HCT116 (cell line): ENCODE measurements at regions not wholly inside any gene's neighbourhood (a gene's known extent, or its start where the extent isn't known, plus 50 kb on each side); places are given as distances from the start of the nearest gene placed in this dataset.

Experiments used
- ATAC-seq: fragments of 200-7000 bp; cut with Tn5 transposase; 2 replicates; pipeline ENCODE4 v1.9.1; 2020; ENCODE audit warnings: mild to moderate bottlenecking, moderate library complexity
- BruUV-seq: library from RNA; stranded (reverse); fragments of 400-500 nt; replicated peaks from 2 replicates; lab custom pipeline; 2021; lab: Mats Ljungman, UMichigan
- CTCF ChIA-PET: fragments of 300-600 bp; sonication (Branson Sonifier 250); formaldehyde crosslinking; loops from one replicate; lab custom pipeline; 2021; ENCODE audit warnings: antibody characterized with exemption; lab: Charles Lee
- POLR2A ChIA-PET: fragments of 300-600, 350-600 bp; sonication (Branson Sonifier 250); formaldehyde crosslinking; loops from one replicate; lab custom pipeline; 2021; ENCODE audit warnings: antibody characterized with exemption; lab: Charles Lee
- RAD21 ChIA-PET, 2 experiments: fragments of 300-600 bp; sonication (Branson Sonifier 250); formaldehyde crosslinking; loops; one replicate each; lab custom pipeline; 2023; ENCODE audit warnings: low total read pairs in 2 of 2; ENCODE audit not compliant: uncharacterized antibody in 2 of 2, unreplicated experiment in 2 of 2, low non-redundant PET in 1 of 2; lab: Charles Lee
- DNase-seq: peaks from one replicate; pipeline ENCODE4 v3.0.0-alpha.2; 2010; ENCODE audit warnings: low read depth, low spot score
- H2AFZ ChIP-seq: fragments of 200-600 bp; shearing (Covaris generic), sonication (generic); 2 replicates; pipeline ENCODE4 v1.6.1; 2017; ENCODE audit warnings: low read depth, mixed run types, mixed read lengths, antibody characterized with exemption, low read length; ENCODE audit not compliant: poor library complexity, severe bottlenecking
- H3K27ac ChIP-seq: 2 replicates; pipeline ENCODE4 v1.5.1; 2012; ENCODE audit warnings: low read depth, low read length
- H3K27me3 ChIP-seq: fragments of 200-600 bp; sonication (generic); 2 replicates; pipeline ENCODE4 v1.6.1; 2016; ENCODE audit warnings: mixed run types, low read length, mixed read lengths; ENCODE audit not compliant: insufficient read depth
- H3K36me3 ChIP-seq, 2 experiments: fragments of 200-500 bp in 1 of 2; fragments of 200-600 bp in 1 of 2; sonication (Bioruptor generic) in 1 of 2; sonication (generic) in 1 of 2; 2 replicates each; pipeline versions ENCODE4 v1.5.1 to v1.6.1; 2014 to 2016; ENCODE audit warnings: low read length in 2 of 2, inconsistent platforms in 1 of 2, mixed read lengths in 1 of 2, mixed run types in 1 of 2; ENCODE audit not compliant: insufficient read depth in 2 of 2, control insufficient read depth in 1 of 2
- H3K4me1 ChIP-seq, 2 experiments: fragments of 200-600 bp in 1 of 2; sonication (generic) in 1 of 2; 2 replicates each; pipeline versions ENCODE4 v1.5.1 to v1.6.1; 2012 to 2017; ENCODE audit warnings: low read length in 2 of 2, inconsistent platforms in 1 of 2, mild to moderate bottlenecking in 1 of 2, mixed read lengths in 1 of 2, mixed run types in 1 of 2, moderate library complexity in 1 of 2; ENCODE audit not compliant: insufficient read depth in 2 of 2, control insufficient read depth in 1 of 2
- H3K4me2 ChIP-seq: fragments of 200-600 bp; sonication (generic); 2 replicates; pipeline ENCODE4 v1.6.1; 2017; ENCODE audit warnings: mixed run types, low read length, mixed read lengths
- H3K4me3 ChIP-seq, 2 experiments: fragments of 200-600 bp in 1 of 2; sonication (generic) in 1 of 2; replicated peaks in 1 of 2; 2 replicates each; pipeline ENCODE4 v1.5.1; 2011 to 2016; ENCODE audit warnings: low read length in 2 of 2, control low read depth in 1 of 2, low read depth in 1 of 2, mild to moderate bottlenecking in 1 of 2, mixed read lengths in 1 of 2, mixed run types in 1 of 2
- H3K79me2 ChIP-seq: fragments of 200-600 bp; sonication (generic); 2 replicates; pipeline ENCODE4 v1.6.1; 2017; ENCODE audit warnings: mild to moderate bottlenecking, mixed run types, low read length, moderate library complexity, mixed read lengths; ENCODE audit not compliant: insufficient read depth
- H3K9ac ChIP-seq: fragments of 200-600 bp; sonication (generic); 2 replicates; pipeline ENCODE4 v1.6.1; 2016; ENCODE audit warnings: low read length, mixed read lengths
- H3K9me2 ChIP-seq: fragments of 200-600 bp; sonication (generic), shearing (Covaris generic); 2 replicates; pipeline ENCODE4 v1.6.1; 2017; ENCODE audit warnings: mixed run types, mild to moderate bottlenecking, moderate library complexity; ENCODE audit not compliant: insufficient read depth
- H3K9me3 ChIP-seq, 2 experiments: fragments of 200-500 bp in 1 of 2; fragments of 200-600 bp in 1 of 2; sonication (Bioruptor generic) in 1 of 2; sonication (generic) in 1 of 2; 2 replicates each; pipeline ENCODE4 v1.6.1; 2014 to 2017; ENCODE audit warnings: low read length in 2 of 2, mixed read lengths in 2 of 2, inconsistent platforms in 1 of 2, low read depth in 1 of 2, mild to moderate bottlenecking in 1 of 2, mixed run types in 1 of 2, moderate library complexity in 1 of 2; ENCODE audit not compliant: control insufficient read depth in 1 of 2, insufficient read depth in 1 of 2
- H4K20me1 ChIP-seq: fragments of 200-600 bp; sonication (generic), shearing (Covaris generic); 2 replicates; pipeline ENCODE4 v1.6.1; 2017; ENCODE audit warnings: mixed run types, mild to moderate bottlenecking, moderate library complexity; ENCODE audit not compliant: insufficient read depth
- CBX3 ChIP-seq: IDR thresholded peaks from 2 replicates; pipeline ENCODE4 v1.6.1; 2012; ENCODE audit warnings: low read depth
- CEBPB ChIP-seq: IDR thresholded peaks from 2 replicates; pipeline ENCODE4 v1.6.1; 2012; ENCODE audit warnings: low read depth
- CTCF ChIP-seq, 3 experiments: fragments of 200-600 bp in 1 of 3; sonication (generic) in 1 of 3; IDR thresholded peaks in 2 of 3; conservative IDR thresholded peaks in 1 of 3; 2 replicates each; pipeline ENCODE4 v1.5.1; 2012 to 2017; ENCODE audit warnings: low read depth in 2 of 3, low read length in 2 of 3, antibody characterized with exemption in 1 of 3, borderline replicate concordance in 1 of 3, control low read depth in 1 of 3, mild to moderate bottlenecking in 1 of 3, mixed read lengths in 1 of 3, mixed run types in 1 of 3, moderate library complexity in 1 of 3; ENCODE audit not compliant: insufficient read depth in 1 of 3
- EGR1 ChIP-seq: IDR thresholded peaks from 2 replicates; pipeline ENCODE4 v1.6.1; 2012; ENCODE audit warnings: low read depth
- EZH2 ChIP-seq: fragments of 200-600 bp; sonication (generic); IDR thresholded peaks from 2 replicates; pipeline ENCODE4 v1.6.1; 2017; ENCODE audit warnings: antibody characterized with exemption, mixed run types
- EZH2phosphoT487 ChIP-seq: fragments of 200-600 bp; IDR thresholded peaks from 2 replicates; pipeline ENCODE4 v1.6.1; 2018; ENCODE audit warnings: antibody characterized with exemption, borderline replicate concordance
- FOSL1 ChIP-seq: IDR thresholded peaks from 2 replicates; pipeline ENCODE4 v1.6.1; 2012; ENCODE audit warnings: low read depth
- JUND ChIP-seq: IDR thresholded peaks from 2 replicates; pipeline ENCODE4 v1.6.1; 2012
- POLR2A ChIP-seq: IDR thresholded peaks from 2 replicates; pipeline ENCODE4 v1.7.0; 2011; ENCODE audit warnings: borderline replicate concordance; ENCODE audit not compliant: insufficient read depth, insufficient read length; ENCODE audit errors: extremely low read depth
- POLR2AphosphoS5 ChIP-seq: IDR thresholded peaks from 2 replicates; pipeline ENCODE4 v1.6.1; 2011; ENCODE audit warnings: mild to moderate bottlenecking, low read depth, low read length, moderate library complexity
- RAD21 ChIP-seq: IDR thresholded peaks from 2 replicates; pipeline ENCODE4 v1.6.1; 2012; ENCODE audit warnings: low read depth, mild to moderate bottlenecking
- SIN3A ChIP-seq: IDR thresholded peaks from 2 replicates; pipeline ENCODE4 v1.6.1; 2012; ENCODE audit warnings: low read depth
- SRF ChIP-seq: IDR thresholded peaks from 2 replicates; pipeline ENCODE4 v1.6.1; 2012; ENCODE audit warnings: low read depth
- TCF7L2 ChIP-seq: IDR thresholded peaks from 2 replicates; pipeline ENCODE4 v1.7.0; 2011; ENCODE audit warnings: borderline replicate concordance, inconsistent platforms; ENCODE audit not compliant: insufficient read depth, insufficient read length; ENCODE audit errors: extremely low read depth
- YY1 ChIP-seq: IDR thresholded peaks from 2 replicates; pipeline ENCODE4 v1.6.1; 2011; ENCODE audit warnings: low read length, low read depth, moderate library complexity, mild to moderate bottlenecking; ENCODE audit not compliant: insufficient replicate concordance; ENCODE audit errors: extremely low read depth
- ZBTB33 ChIP-seq: IDR thresholded peaks from 2 replicates; pipeline ENCODE4 v1.6.1; 2011; ENCODE audit warnings: mild to moderate bottlenecking, low read length, moderate library complexity; ENCODE audit not compliant: insufficient replicate concordance; ENCODE audit errors: extremely low read depth
- ZFX ChIP-seq: fragments of 450-650 bp; IDR thresholded peaks from 2 replicates; pipeline ENCODE4 v1.6.1; 2017
- ZNF274 ChIP-seq: fragments of 200-500 bp; sonication (Bioruptor generic); IDR thresholded peaks from 2 replicates; pipeline ENCODE4 v1.6.1; 2014; ENCODE audit warnings: mild to moderate bottlenecking, low read depth, low read length, inconsistent platforms
- intact Hi-C: fragments of 100-400 bp; cut with micrococcal nuclease; formaldehyde crosslinking; loops from 2 replicates; pipeline ENCODE4 v1.10.0; 2022
- TF ChIP-seq, protein P1 (sequence below): IDR thresholded peaks from 2 replicates; pipeline ENCODE4 v1.6.1; 2012

- H3K4me3 ChIP-seq: no peak overlapping the region
- no peaks in the 10 kb centered on the region for H3K36me3 ChIP-seq
- BruUV-seq: no TSS peak
- H3K4me2 ChIP-seq: no peak overlapping the region
- H3K27me3 ChIP-seq: no peaks in the 10 kb centered on the region
- no peaks in the 10 kb centered on the region for H3K79me2 ChIP-seq
- peaks cover 12 to 18% of the 10 kb centered on the region in 2 experiments; a peak in 2 of 4 replicates for H3K9me3 ChIP-seq
- H4K20me1 ChIP-seq: no peaks in the 10 kb centered on the region
- POLR2A ChIA-PET: no interaction called here
- no peak overlapping the region for H3K27ac ChIP-seq
- no peaks in the 10 kb centered on the region for H3K9me2 ChIP-seq
- TF ChIP-seq CEBPB (no peak), JUND (no peak), ZFX (no peak), ZNF274 (no peak), EGR1 (no peak), SRF (no peak), RAD21 (no peak)
- RAD21 ChIA-PET: no interaction called here
- CTCF ChIA-PET: no interaction called here
- DNase-seq (no peak), ATAC-seq (no peak)
- intact Hi-C loops: no loop called here
- H3K9ac ChIP-seq: no peak overlapping the region
- no peak overlapping the region for H2AFZ ChIP-seq
- H3K4me1 ChIP-seq: no peaks in the 10 kb centered on the region
Measured at GRCh38 chr9:11742471-11742870, 950.7 kb upstream of the TYRP1 start.

GRCh38 chr9:11743356-11743755 is 949.8 kb upstream of the TYRP1 start:
- no peak for TF ChIP-seq EZH2phosphoT487
- TF ChIP-seq CBX3: no peak
- TF ChIP-seq POLR2A: no peak
- no peak for TF ChIP-seq JUND
- no peak for TF ChIP-seq EZH2
- TF ChIP-seq, protein P1, sequence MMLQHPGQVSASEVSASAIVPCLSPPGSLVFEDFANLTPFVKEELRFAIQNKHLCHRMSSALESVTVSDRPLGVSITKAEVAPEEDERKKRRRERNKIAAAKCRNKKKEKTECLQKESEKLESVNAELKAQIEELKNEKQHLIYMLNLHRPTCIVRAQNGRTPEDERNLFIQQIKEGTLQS: no peak
- TF ChIP-seq FOSL1: no peak
- TF ChIP-seq ZFX: no peak
- no peak for TF ChIP-seq EGR1
- TF ChIP-seq SIN3A: no peak
- no peak for TF ChIP-seq ZNF274
- TF ChIP-seq CEBPB: no peak
- TF ChIP-seq POLR2AphosphoS5: no peak
- no peak for TF ChIP-seq ZBTB33
- TF ChIP-seq YY1: no peak
- no peak for TF ChIP-seq TCF7L2
- TF ChIP-seq CTCF (IDR thresholded peaks at IDR 0.05 in 2 of 3, conservative IDR thresholded peaks at IDR 0.05 in 1 of 3; ENCODE audit: borderline replicate concordance in 1 of 3, insufficient read depth in 1 of 3, low read depth in 2 of 3, low read length in 2 of 3): no peak
- TF ChIP-seq, all 23 proteins: peak for 0
- H3K36me3 ChIP-seq: no peaks in the 10 kb centered on the region
- H3K4me1 ChIP-seq: no peaks in the 10 kb centered on the region
- no peaks in the 10 kb centered on the region for H3K9me2 ChIP-seq
- no peak overlapping the region for H3K4me2 ChIP-seq
- no TSS peak for BruUV-seq
- intact Hi-C loops: no loop called here
- H3K27me3 ChIP-seq: no peaks in the 10 kb centered on the region
- H4K20me1 ChIP-seq: no peaks in the 10 kb centered on the region
- ChIA-PET POLR2A (no interaction called here), CTCF (no interaction called here), RAD21 (no interaction called here)
- DNase-seq (no peak), ATAC-seq (no peak)
- no peak overlapping the region for H3K4me3 ChIP-seq
- no peak overlapping the region for H2AFZ ChIP-seq
- H3K27ac ChIP-seq: no peak overlapping the region
- H3K9ac ChIP-seq: no peak overlapping the region
- no peaks in the 10 kb centered on the region for H3K79me2 ChIP-seq
- H3K9me3 ChIP-seq: peaks cover 12 to 18% of the 10 kb centered on the region in 2 experiments; a peak in 2 of 4 replicates
